ENCODE measurements at regions not wholly inside any gene's neighbourhood (a gene's known extent, or its start where the extent isn't known, plus 50 kb on each side); places are given as distances from the start of the nearest gene placed in this dataset.

GRCh38 chr4:82266345-82266744 lies 107.4 kb downstream of the HNRNPD start:
- DNase-seq: no peak
- Histone ChIP-seq H3K9me3 (ENCODE audit: control insufficient read depth, low read length) (peaks cover 5% of the 10 kb centered on the region), H3K9ac (ENCODE audit: extremely low read depth, low read length, poor library complexity, severe bottlenecking) (no peak overlapping the region), H3K4me1 (ENCODE audit: control insufficient read depth, insufficient read depth, low read length) (no peaks in the 10 kb centered on the region), H3K27me3 (ENCODE audit: control insufficient read depth, insufficient read depth, low read length, poor library complexity, severe bottlenecking) (no peaks in the 10 kb centered on the region), H3K4me3 (ENCODE audit: low read length) (no peak overlapping the region), H3K27ac (ENCODE audit: low read depth, low read length) (no peak overlapping the region), H3K36me3 (ENCODE audit: control insufficient read depth, insufficient read depth, low read length) (no peaks in the 10 kb centered on the region)
- Mint-ChIP-seq H3K27me3 (ENCODE audit: insufficient read depth) (no peaks in the 10 kb centered on the region), H3K9me3 (peaks cover 5% of the 10 kb centered on the region), H3K4me1 (peaks cover 7% of the 10 kb centered on the region), H3K4me3 (no peak overlapping the region), H3K27ac (no peak overlapping the region), H3K36me3 (ENCODE audit: low read depth) (no peaks in the 10 kb centered on the region)
- WGBS, 2 experiments (ENCODE audit: insufficient coverage in 1 of 2, insufficient read length in 1 of 2): 93% methylated on average over 2 of the region's 2 CpGs; no CpG with 5 or more reads in 1 of the 2 experiments
- TF ChIP-seq CTCF (conservative IDR thresholded peaks at IDR 0.05): no peak

DNA sequence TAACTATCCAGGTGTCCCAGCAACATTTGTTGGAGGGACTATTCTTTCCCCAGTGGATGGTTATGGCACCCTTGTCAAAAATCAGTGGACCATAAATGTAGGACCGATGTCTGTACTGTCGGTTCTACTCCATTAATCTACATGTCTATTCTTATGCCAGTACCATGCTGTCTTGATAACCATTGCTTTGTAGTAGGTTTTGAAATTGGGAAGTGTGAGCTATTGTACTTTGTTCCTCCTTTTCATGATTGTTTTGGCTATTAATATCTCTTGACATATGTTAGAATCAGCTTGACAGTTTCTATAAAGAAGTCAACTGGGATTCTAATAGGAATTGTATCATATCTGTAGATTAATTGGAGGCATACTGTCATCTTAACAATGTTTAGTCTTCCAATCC lies 112.7 kb downstream of the HNRNPD start:
- no peak overlapping the region for H3K4me3 Mint-ChIP-seq
- Histone ChIP-seq H3K4me1 (ENCODE audit: control insufficient read depth, insufficient read depth, low read length) (no peaks in the 10 kb centered on the region), H3K36me3 (ENCODE audit: control insufficient read depth, insufficient read depth, low read length) (no peaks in the 10 kb centered on the region), H3K27ac (ENCODE audit: low read depth, low read length) (no peak overlapping the region), H3K9ac (ENCODE audit: extremely low read depth, low read length, poor library complexity, severe bottlenecking) (no peak overlapping the region), H3K9me3 (ENCODE audit: control insufficient read depth, low read length) (peaks cover 5% of the 10 kb centered on the region), H3K27me3 (ENCODE audit: control insufficient read depth, insufficient read depth, low read length, poor library complexity, severe bottlenecking) (no peaks in the 10 kb centered on the region), H3K4me3 (ENCODE audit: low read length) (no peak overlapping the region)
- no peaks in the 10 kb centered on the region for H3K4me1 Mint-ChIP-seq
- no peaks in the 10 kb centered on the region for H3K36me3 Mint-ChIP-seq (ENCODE audit: low read depth)
- 86% methylated on average over 1 of the region's 2 CpGs; no CpG with 5 or more reads in 1 of the 2 experiments for WGBS, 2 experiments (ENCODE audit: insufficient coverage in 1 of 2, insufficient read length in 1 of 2)
- H3K27ac Mint-ChIP-seq: no peak overlapping the region
- H3K9me3 Mint-ChIP-seq: peaks cover 5% of the 10 kb centered on the region
- DNase-seq: no peak
- no peaks in the 10 kb centered on the region for H3K27me3 Mint-ChIP-seq (ENCODE audit: insufficient read depth)
- TF ChIP-seq CTCF (conservative IDR thresholded peaks at IDR 0.05): no peak

DNA sequence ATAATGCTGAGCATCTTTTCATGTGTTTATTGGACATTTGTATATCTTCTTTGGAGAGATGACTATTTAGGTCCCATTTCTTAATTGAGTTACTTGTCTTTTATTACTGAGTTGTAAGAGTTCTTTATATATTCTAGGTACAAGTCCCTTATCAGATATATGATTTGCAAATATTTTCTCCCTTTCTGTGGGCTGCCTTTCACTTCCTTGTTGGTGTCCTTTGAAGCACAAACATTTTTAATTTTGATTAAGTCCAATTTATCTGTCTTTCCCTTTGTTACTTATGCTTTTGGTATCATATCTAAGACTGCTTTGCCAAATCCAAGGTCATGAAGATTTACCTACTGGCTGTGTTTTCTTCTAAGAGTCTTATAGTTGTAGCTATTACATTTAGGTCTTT lies 113.2 kb downstream of the HNRNPD start:
- TF ChIP-seq CTCF (conservative IDR thresholded peaks at IDR 0.05): no peak
- peaks cover 5% of the 10 kb centered on the region for H3K9me3 Mint-ChIP-seq
- H3K36me3 Mint-ChIP-seq (ENCODE audit: low read depth): no peaks in the 10 kb centered on the region

More for the DNA sequence above, 113.2 kb downstream of the HNRNPD start:
- no peak for DNase-seq
- no peaks in the 10 kb centered on the region for H3K36me3 ChIP-seq (ENCODE audit: control insufficient read depth, insufficient read depth, low read length)
- no peaks in the 10 kb centered on the region for H3K4me1 Mint-ChIP-seq
- H3K9ac ChIP-seq (ENCODE audit: extremely low read depth, low read length, poor library complexity, severe bottlenecking): no peak overlapping the region
- no peak overlapping the region for H3K27ac Mint-ChIP-seq
- H3K4me3 Mint-ChIP-seq: no peak overlapping the region
- no peaks in the 10 kb centered on the region for H3K4me1 ChIP-seq (ENCODE audit: control insufficient read depth, insufficient read depth, low read length)
- no peak overlapping the region for H3K27ac ChIP-seq (ENCODE audit: low read depth, low read length)
- no peaks in the 10 kb centered on the region for H3K27me3 Mint-ChIP-seq (ENCODE audit: insufficient read depth)
- H3K9me3 ChIP-seq (ENCODE audit: control insufficient read depth, low read length): peaks cover 5% of the 10 kb centered on the region
- no peaks in the 10 kb centered on the region for H3K27me3 ChIP-seq (ENCODE audit: control insufficient read depth, insufficient read depth, low read length, poor library complexity, severe bottlenecking)
- no peak overlapping the region for H3K4me3 ChIP-seq (ENCODE audit: low read length)
